ENCODE measurements at regions not wholly inside any gene's neighbourhood (a gene's known extent, or its start where the extent isn't known, plus 50 kb on each side); places are given as distances from the start of the nearest gene placed in this dataset.
"Not testable (repeated sequence)": the region's sequence is repeated elsewhere in the genome, so short reads cannot be mapped to it uniquely, and the experiment has no call there.

DNA sequence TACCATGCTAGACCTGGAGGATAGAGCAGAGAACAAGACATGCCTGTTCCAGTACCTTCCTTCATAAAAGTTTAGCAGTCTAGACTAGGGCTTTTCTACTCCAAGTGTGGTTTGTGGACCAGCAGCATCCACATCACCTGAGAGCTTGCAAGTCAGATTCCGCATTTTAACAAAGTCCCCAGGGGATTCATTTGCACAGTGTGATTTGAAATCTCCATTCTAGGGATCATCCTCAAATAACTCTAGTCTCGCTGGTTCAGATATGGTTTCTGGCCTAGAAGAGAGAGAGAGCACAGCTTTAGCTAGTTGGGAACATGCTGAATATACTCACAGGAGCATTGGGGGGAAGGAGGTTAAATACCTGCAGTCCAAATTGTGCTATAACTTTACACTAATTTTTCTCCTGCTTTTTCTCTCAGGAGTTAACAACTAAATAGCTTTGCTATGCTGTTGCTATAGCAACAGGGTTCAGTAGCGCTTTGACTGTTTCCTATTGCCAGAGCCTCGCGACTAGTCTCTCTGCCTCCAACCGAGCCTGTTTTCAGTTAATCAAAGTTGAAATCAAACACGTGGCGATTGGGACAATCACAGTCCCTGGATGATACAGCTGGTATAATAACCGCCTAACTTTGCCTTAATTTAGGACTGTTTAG, 64.0 kb upstream of the RASGRF1 start:
- POLR2A ChIA-PET (ENCODE audit: unreplicated experiment), result no interaction called here
- CTCF ChIA-PET, result no interaction called here
- H3K4me1 ChIP-seq (replicated peaks; ENCODE audit: insufficient read depth), result peaks cover 30% of the 10 kb centered on the region
- H3K27me3 ChIP-seq (ENCODE audit: insufficient read depth, low read depth), result no peaks in the 10 kb centered on the region
- H3K4me3 ChIP-seq, result no peak overlapping the region
- no peaks in the 10 kb centered on the region for H3K79me2 ChIP-seq (ENCODE audit: low read depth)
- H4K20me1 ChIP-seq (ENCODE audit: insufficient read depth), result no peaks in the 10 kb centered on the region
- H3F3A ChIP-seq (ENCODE audit: insufficient read depth, low read depth), result peaks cover 22% of the 10 kb centered on the region; the same call in 1 of the 2 replicates
- no TSS peak for BruUV-seq (replicated peaks)
- H3K36me3 ChIP-seq (ENCODE audit: low read depth), result no peaks in the 10 kb centered on the region
- H3K9me3 ChIP-seq (ENCODE audit: insufficient read depth, low read depth), result no peaks in the 10 kb centered on the region
- intact Hi-C loops (cut with micrococcal nuclease; ENCODE audit: unreplicated experiment), result no loop called here
- no peaks in the 10 kb centered on the region for H3K9me2 ChIP-seq (ENCODE audit: insufficient read depth)
- no peak for DNase-seq
- no peak overlapping the region for H3K4me2 ChIP-seq
- H3K27ac ChIP-seq, result no peak overlapping the region
- TF ChIP-seq EZH2 (IDR thresholded peaks at IDR 0.05; ENCODE audit: low read depth), result no peak
- TF ChIP-seq, protein P1, sequence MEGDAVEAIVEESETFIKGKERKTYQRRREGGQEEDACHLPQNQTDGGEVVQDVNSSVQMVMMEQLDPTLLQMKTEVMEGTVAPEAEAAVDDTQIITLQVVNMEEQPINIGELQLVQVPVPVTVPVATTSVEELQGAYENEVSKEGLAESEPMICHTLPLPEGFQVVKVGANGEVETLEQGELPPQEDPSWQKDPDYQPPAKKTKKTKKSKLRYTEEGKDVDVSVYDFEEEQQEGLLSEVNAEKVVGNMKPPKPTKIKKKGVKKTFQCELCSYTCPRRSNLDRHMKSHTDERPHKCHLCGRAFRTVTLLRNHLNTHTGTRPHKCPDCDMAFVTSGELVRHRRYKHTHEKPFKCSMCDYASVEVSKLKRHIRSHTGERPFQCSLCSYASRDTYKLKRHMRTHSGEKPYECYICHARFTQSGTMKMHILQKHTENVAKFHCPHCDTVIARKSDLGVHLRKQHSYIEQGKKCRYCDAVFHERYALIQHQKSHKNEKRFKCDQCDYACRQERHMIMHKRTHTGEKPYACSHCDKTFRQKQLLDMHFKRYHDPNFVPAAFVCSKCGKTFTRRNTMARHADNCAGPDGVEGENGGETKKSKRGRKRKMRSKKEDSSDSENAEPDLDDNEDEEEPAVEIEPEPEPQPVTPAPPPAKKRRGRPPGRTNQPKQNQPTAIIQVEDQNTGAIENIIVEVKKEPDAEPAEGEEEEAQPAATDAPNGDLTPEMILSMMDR (conservative IDR thresholded peaks at IDR 0.05), result no peak
- no peak overlapping the region for H2AFZ ChIP-seq

DNA sequence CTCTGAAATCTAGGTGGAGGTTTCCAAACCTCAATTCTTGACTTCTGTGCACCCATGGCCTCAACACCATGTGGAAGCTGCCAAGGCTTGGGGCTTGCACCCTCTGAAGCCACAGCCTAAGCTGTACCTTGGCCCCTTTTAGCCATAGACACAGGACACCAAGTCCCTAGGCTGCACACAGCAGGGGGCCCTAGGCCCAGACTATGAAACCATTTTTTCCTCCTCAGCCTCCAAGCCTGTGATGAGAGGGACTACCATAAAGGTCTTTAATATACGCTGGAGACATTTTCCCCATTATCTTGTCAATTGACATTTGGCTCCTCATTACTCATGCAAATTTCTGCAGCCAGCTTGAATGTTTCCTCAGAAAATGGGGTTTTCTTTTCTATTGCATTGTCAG, 53.7 kb upstream of the RASGRF1 start:
- H2AFZ ChIP-seq; H3K79me2 ChIP-seq (ENCODE audit: low read depth); H3K4me2 ChIP-seq; H3K27me3 ChIP-seq (ENCODE audit: insufficient read depth, low read depth); POLR2A ChIA-PET (ENCODE audit: unreplicated experiment); H3K9me3 ChIP-seq (ENCODE audit: insufficient read depth, low read depth); H3F3A ChIP-seq (ENCODE audit: insufficient read depth, low read depth); H4K20me1 ChIP-seq (ENCODE audit: insufficient read depth); CTCF ChIA-PET; H3K9me2 ChIP-seq (ENCODE audit: insufficient read depth); H3K27ac ChIP-seq; intact Hi-C loops (cut with micrococcal nuclease; ENCODE audit: unreplicated experiment); H3K36me3 ChIP-seq (ENCODE audit: low read depth); H3K4me3 ChIP-seq; BruUV-seq (replicated peaks); DNase-seq: not testable (repeated sequence)
- H3K4me1 ChIP-seq (replicated peaks; ENCODE audit: insufficient read depth), result peaks cover 15% of the 10 kb centered on the region

DNA sequence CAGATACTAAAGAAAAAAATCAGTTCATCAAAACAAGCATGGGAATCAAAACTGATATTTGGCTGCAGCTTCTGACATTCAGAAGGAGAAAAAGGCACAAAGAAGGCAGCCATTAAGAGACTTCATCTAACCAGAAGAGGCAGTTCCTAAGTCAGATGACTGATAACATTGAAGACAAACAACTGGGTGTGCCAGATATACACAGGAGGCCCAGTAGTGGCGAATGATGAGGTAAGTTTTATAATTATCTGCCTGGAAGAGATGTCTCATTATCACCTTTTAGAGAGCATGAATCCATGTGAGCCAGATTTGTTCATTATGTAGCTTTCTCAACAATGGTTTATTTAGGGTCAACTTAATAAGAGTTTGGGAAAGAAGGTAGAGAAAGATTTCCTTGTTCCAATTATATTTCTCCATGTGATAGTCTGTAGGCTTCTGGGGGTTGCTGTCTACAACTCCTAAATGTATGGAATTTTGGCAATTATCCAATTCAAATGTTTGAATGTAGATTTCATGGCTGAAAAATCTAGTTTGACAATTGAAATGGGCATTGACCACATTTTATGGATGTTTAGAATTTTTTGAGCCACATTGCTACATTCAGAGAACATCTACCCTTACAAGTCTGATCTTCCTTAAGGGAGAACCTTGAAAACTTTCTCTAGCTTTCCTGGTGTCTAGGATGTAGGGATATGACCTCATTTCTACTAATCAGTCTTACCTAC, 50.4 kb upstream of the RASGRF1 start:
- peaks cover 15% of the 10 kb centered on the region for H3K4me1 ChIP-seq (replicated peaks; ENCODE audit: insufficient read depth)
- H3K27me3 ChIP-seq (ENCODE audit: insufficient read depth, low read depth), result peaks cover 5% of the 10 kb centered on the region; the same call in 1 of the 2 replicates

More for the DNA sequence above, 50.4 kb upstream of the RASGRF1 start:
- H4K20me1 ChIP-seq (ENCODE audit: insufficient read depth), result no peaks in the 10 kb centered on the region
- no peaks in the 10 kb centered on the region for H3K9me2 ChIP-seq (ENCODE audit: insufficient read depth)
- BruUV-seq (replicated peaks), result no TSS peak
- H3K9me3 ChIP-seq (ENCODE audit: insufficient read depth, low read depth), result no peaks in the 10 kb centered on the region; the same call in 1 of the 2 replicates
- no peaks in the 10 kb centered on the region for H3K36me3 ChIP-seq (ENCODE audit: low read depth)
- peak in 1 of 2 experiments; percentile 74 for DNase-seq
- peak overlapping the region; percentile 22; the same call in 1 of the 2 replicates for H3K27ac ChIP-seq
- ChIA-PET CTCF (no interaction called here), POLR2A (ENCODE audit: unreplicated experiment) (no interaction called here)
- no peak overlapping the region for H2AFZ ChIP-seq
- H3K4me2 ChIP-seq, result 0 out of 2 replicates have a peak overlapping the region, but pooled peaks have one; percentile 4
- no peaks in the 10 kb centered on the region for H3F3A ChIP-seq (ENCODE audit: insufficient read depth, low read depth)
- H3K79me2 ChIP-seq (ENCODE audit: low read depth), result no peaks in the 10 kb centered on the region
- no peak for TF ChIP-seq EZH2 (IDR thresholded peaks at IDR 0.05; ENCODE audit: low read depth)
- TF ChIP-seq, protein P1 (conservative IDR thresholded peaks at IDR 0.05), result no peak
- H3K4me3 ChIP-seq, result no peak overlapping the region
- intact Hi-C loops (cut with micrococcal nuclease; ENCODE audit: unreplicated experiment), result no loop called here

Small RNAs in the stretch of these regions (microRNA-seq; reads per million reads assigned to microRNA genes)
- gene MIR184 (ENCODE audit: borderline number of aligned reads, borderline replicate concordance), result 4.0 reads per million
